HG03097 (cell line): ENCODE measurements at regions not wholly inside any gene's neighbourhood (a gene's known extent, or its start where the extent isn't known, plus 50 kb on each side); places are given as distances from the start of the nearest gene placed in this dataset.

Experiments
- ATAC-seq: cut with Tn5 transposase; IDR thresholded peaks from one replicate; pipeline ENCODE4 v1.9.1; 2021; ENCODE audit not compliant: unreplicated experiment, low FRiP score

GRCh38 chr13:24006520-24007248 is 109.4 kb upstream of the C1QTNF9B start:
- ATAC-seq, result no peak

GRCh38 chr13:24007979-24008620 is 110.8 kb upstream of the C1QTNF9B start:
- ATAC-seq, result no peak

GRCh38 chr13:24008679-24009078 is 111.4 kb upstream of the C1QTNF9B start:
- ATAC-seq, result no peak

GRCh38 chr13:24011266-24011665 is 114.0 kb upstream of the C1QTNF9B start:
- no peak for ATAC-seq

- no peak for ATAC-seq
Measured at GRCh38 chr13:24012648-24013047, 115.3 kb upstream of the C1QTNF9B start.

GRCh38 chr13:24013189-24013588 is 115.9 kb upstream of the C1QTNF9B start:
- ATAC-seq, result no peak

- ATAC-seq, result no peak
Measured at GRCh38 chr13:24016046-24016445, 118.7 kb upstream of the C1QTNF9B start.

- ATAC-seq, result no peak
Measured at GRCh38 chr13:24022568-24022967, 125.3 kb upstream of the C1QTNF9B start.

GRCh38 chr13:24023073-24023472 is 125.8 kb upstream of the C1QTNF9B start:
- no peak for ATAC-seq

- ATAC-seq, result no peak
Measured at GRCh38 chr13:24027494-24027893, 130.2 kb upstream of the C1QTNF9B start.

GRCh38 chr13:24032252-24032651 is 128.3 kb upstream of the SPATA13 start:
- no peak for ATAC-seq

- ATAC-seq, result no peak
Measured at GRCh38 chr13:24032674-24033073, 127.8 kb upstream of the SPATA13 start.

GRCh38 chr13:24033527-24034302 is 126.8 kb upstream of the SPATA13 start:
- no peak for ATAC-seq

GRCh38 chr13:24035411-24035810 is 125.1 kb upstream of the SPATA13 start:
- ATAC-seq, result no peak

GRCh38 chr13:24036115-24036514 is 124.4 kb upstream of the SPATA13 start:
- no peak for ATAC-seq

- ATAC-seq, result no peak
Measured at GRCh38 chr13:24038405-24038804, 122.1 kb upstream of the SPATA13 start.

GRCh38 chr13:24038841-24039330 is 121.6 kb upstream of the SPATA13 start:
- ATAC-seq, result no peak

- peak; percentile 58 for ATAC-seq
Measured at GRCh38 chr13:24039621-24040475, 120.7 kb upstream of the SPATA13 start.

- no peak for ATAC-seq
Measured at GRCh38 chr13:24040835-24041234, 119.7 kb upstream of the SPATA13 start.

- no peak for ATAC-seq
Measured at GRCh38 chr13:24041651-24042225, 118.8 kb upstream of the SPATA13 start.
